ENCODE measurements at regions not wholly inside any gene's neighbourhood (a gene's known extent, or its start where the extent isn't known, plus 50 kb on each side); places are given as distances from the start of the nearest gene placed in this dataset.
"Not testable (repeated sequence)": the region's sequence is repeated elsewhere in the genome, so short reads cannot be mapped to it uniquely, and the experiment has no call there.

DNA sequence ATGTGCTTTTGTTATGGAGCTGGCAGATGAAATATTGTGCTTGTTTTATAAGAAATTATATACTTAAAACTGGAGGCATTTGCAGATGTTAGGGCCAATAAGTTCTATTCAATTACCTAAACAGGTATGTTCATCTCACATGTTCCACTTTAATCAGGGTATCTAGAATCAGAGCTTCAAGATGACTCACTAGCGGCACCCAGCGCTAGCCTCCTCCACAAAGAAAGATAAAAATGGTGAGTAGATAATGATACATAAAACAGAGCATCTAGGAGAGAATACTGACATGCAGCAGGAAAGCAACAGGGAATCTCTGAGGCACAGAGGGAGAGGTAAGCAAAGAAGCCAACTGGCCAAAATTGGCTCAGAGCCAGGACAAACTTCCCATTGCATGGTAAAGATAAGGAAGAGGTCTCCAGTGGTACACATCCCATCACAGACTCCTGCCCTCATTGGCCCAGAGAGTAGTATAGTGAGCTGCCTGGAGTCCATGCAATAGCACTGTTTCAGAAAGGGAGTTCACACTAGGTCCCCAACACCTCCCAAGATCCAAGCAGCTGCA is 200.7 kb upstream of the SPTLC3 start:
- DNase-seq (ENCODE audit: low read depth) = no peak
- H3K4me3 ChIP-seq (ENCODE audit: low read depth, low read length) = no peak overlapping the region

DNA sequence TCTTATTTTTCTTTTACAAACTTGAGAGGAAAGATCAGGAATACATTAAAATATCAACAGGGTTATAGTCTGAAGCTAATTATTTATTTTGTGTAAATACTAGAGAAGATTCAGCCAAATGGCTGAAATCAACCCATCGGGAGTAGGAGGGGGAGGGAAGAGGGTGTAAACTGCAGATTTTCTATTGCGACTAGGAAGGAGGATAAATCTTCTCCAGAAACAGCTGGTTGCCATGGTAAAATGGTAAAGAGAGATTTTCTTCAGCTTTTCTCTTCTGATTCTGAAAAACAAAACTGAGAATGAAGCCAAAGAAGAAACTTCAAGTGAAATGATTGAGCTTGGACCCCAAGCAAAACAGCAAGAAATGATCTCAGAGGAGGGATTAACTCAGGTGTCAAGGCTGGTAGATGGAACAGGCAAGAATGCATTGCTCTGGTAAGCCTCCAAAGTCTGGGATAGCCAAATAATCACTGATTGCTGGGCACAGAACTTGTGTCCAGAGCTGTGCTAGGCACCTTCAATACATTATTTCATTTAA is 193.5 kb upstream of the SPTLC3 start:
- no peak for DNase-seq (ENCODE audit: low read depth)
- H3K4me3 ChIP-seq (ENCODE audit: low read depth, low read length) = no peak overlapping the region

DNA sequence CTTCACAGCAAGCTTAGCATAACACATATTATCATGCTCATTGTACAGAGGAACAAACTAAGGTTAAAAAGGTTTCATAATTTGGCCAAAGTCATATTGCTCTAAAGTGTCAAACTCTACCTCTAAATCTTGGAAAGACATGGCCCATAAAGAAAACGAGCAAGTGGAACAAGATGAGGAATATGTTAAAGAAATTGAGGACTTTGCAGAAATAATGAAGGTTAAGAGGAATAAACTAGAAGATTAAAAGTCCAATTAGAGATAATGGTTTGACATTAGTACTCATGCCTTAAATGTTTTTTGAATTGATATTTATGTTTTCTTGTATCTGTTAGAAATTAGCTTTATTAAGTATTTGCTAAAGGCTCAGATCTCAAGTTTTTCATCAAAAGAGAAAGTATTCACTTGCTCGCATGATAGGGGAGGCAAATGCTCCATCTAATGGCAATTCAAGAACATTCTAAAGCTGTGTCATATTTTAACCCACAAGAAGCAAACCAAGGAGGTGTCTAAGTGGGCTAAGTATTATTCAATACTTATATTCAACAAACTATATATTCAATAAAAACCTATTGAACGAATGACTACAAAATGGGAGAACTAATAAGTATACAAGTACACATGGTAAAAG is 192.9 kb upstream of the SPTLC3 start:
- no peak overlapping the region for H3K4me3 ChIP-seq (ENCODE audit: low read depth, low read length)
- no peak for DNase-seq (ENCODE audit: low read depth)

DNA sequence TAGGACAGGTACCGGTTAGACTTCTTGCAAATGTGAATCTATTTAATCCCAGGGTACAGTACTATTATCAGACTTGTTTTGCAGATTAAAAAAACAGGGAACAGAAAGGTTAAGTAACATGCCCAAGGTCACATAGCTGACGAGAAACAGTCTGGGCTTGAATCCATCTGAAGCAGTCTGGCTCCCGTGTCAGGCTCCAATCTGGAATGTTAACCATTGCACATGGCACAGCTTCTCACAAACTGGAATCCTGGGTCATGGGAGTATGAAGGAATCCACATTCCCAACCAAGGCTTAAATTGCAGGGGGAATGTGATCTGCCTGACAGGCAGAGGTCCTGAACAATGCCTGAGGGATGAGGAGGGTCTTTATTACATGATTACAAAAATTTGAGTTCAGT is 187.5 kb upstream of the SPTLC3 start:
- H3K4me3 ChIP-seq (ENCODE audit: low read depth, low read length) = no peak overlapping the region
- DNase-seq (ENCODE audit: low read depth) = no peak

DNA sequence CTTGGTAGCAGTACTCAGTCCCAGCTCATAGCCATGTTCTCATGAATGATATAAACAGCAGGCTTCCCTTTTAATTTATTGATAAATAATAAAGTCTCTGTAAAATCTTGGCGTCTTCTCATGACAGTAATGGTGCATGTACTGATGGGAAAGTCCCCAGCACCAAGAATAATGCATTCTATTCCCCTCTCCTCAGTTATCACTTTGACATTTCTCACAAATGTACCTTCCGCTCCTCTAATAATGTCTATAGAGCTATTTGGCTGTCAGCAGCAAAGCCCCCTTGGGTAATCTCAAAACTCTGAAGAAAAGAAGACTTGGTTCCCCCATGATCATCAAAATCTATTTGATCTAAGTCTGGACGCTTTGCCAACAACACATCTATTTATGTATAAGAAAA is 185.0 kb upstream of the SPTLC3 start:
- no peak overlapping the region for H3K4me3 ChIP-seq (ENCODE audit: low read depth, low read length)
- no peak for DNase-seq (ENCODE audit: low read depth)

DNA sequence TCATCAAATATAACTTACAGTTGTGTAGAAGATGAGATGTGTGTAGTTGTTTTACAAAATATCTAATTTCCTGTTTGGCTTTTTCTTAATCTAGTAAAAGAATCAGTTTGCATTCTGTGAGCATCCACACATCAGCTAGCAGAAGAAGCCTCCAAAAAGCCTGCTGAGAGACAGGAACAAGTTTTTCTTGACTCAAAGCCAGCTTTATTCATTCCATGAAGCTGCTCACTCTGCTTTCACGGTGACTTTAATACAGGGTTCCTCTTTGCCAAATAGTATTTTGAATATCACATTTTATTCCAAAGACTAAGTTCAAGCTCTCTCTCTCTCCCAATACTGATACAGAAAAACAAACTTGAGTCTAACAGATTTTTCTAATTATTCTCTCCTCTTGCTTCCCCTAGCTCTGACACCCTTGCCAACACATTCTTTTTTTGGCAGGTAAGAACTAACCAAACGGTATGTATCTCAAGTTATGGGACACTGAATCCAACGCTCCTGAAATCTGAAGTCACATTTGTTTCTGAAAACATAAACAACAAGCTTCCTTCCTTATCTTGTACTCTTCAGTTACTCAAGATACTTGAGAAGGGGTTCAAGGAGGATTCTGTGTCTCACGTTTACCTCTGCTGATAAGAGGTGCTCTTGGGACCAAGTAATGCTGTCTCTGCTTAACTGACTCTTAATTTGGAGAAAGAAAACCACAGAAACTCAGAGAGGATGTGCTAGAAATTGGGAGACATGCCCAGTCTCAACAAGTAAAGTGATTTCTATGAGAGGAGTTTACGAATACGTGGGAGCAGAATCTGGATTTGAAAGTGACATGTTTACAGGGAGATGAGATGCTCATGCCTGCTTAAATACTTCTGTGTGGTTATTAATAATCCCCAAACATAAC is 184.2 kb upstream of the SPTLC3 start:
- no peak for DNase-seq (ENCODE audit: low read depth)
- H3K4me3 ChIP-seq (ENCODE audit: low read depth, low read length) = no peak overlapping the region

DNA sequence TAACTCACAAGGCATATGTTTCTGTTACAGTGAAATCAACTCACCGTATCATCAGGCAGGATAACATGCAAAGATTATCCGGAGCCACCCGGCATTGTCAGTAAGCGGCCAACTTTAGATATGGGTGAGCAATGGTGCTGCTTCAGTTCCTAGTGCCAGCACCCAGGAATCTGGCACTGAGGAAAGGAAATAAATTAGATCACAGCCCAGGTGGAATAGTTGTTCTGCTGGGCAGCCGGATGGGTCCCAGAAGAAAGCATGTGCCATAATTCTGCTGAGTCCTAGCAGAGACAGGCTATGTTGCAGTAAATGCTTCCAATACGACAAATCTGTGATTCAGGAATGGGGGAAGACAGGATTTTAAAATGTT is 183.6 kb upstream of the SPTLC3 start:
- DNase-seq (ENCODE audit: low read depth) = no peak
- H3K4me3 ChIP-seq (ENCODE audit: low read depth, low read length) = no peak overlapping the region

DNA sequence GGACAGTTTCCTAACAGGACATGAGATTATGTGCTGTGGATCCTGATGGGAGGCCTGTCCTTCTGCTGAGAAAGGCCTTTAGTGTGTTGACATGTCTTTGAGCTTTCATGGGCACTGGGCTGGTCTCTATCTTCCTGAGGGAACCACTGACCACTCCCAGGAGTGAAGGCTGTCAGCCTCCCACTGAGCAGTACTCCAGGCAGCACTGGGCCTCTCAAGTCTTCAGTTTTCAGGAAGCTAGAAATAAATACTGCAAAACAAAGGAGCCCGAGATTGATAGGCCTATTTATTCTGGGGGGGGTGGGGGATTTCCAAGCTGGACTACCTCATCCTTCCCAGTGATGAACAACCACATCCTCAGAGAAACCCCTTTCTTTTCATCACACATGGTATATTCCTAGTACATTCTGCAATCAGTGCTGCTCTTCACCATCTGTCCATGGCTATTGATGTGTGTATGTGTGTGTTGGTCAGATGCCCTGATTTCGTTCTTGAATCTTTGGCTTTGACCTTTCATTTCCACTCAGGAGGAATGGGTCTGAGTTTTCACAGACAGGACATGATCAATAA is 180.9 kb upstream of the SPTLC3 start:
- DNase-seq (ENCODE audit: low read depth) = no peak
- H3K4me3 ChIP-seq (ENCODE audit: low read depth, low read length) = no peak overlapping the region

DNA sequence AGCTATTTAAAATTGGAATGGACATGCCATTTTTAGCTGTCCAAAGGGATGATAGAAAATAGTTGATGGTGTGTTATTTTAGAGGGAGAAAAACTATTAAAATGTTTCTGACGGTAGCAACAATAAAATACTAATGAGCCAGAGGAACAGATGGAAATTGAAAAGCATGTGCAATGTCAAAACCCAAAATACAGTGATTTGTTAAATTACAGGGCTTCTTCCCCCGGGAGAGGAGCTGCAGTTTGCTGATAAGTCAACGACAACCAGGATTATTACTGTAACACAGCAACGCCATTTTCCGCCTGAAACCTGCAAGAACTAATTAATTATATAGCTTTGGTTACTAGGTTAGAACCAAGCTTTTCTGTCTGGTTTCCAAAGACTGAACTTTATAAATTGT is 179.6 kb upstream of the SPTLC3 start:
- no peak overlapping the region for H3K4me3 ChIP-seq (ENCODE audit: low read depth, low read length)
- no peak for DNase-seq (ENCODE audit: low read depth)

DNA sequence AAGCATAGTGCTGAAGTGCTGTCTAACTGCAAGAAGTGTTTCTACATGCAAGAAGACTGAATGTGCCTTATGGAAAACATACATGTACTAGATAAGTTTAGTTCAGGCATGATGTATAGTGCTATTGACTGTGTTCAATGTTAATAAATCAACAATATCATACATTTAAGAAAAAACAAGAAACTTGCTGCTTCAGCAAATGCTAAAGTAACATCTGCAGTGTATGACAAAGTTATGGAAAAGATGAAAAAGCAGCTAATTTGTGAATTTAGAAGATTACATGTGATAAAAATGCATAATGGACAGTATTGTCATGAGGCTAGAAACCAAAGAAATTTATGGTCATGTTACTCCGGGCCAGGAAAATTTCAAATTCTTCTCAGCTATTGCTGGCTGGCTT is 174.9 kb upstream of the SPTLC3 start:
- no peak overlapping the region for H3K4me3 ChIP-seq (ENCODE audit: low read depth, low read length)
- DNase-seq (ENCODE audit: low read depth) = no peak

DNA sequence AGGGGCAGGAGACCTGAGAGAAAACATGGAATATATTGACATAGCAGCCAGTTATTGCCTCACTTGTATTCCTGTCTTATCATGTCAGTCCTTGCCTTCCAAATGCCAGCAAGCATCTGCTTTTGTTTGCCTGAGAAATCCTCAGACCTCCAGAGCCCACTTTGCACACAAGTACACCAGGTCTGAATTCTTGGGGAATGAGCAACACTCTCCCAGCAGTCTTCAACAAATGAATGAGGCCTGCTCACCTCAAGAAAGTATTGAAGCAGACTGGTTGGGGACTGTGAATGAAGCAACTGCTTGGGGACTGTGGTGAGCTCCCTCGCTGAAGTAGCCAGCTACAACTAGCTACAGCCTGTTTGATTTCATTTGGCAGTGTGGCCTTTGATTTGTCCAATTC is 172.8 kb upstream of the SPTLC3 start:
- no peak for DNase-seq (ENCODE audit: low read depth)
- H3K4me3 ChIP-seq (ENCODE audit: low read depth, low read length) = no peak overlapping the region

DNA sequence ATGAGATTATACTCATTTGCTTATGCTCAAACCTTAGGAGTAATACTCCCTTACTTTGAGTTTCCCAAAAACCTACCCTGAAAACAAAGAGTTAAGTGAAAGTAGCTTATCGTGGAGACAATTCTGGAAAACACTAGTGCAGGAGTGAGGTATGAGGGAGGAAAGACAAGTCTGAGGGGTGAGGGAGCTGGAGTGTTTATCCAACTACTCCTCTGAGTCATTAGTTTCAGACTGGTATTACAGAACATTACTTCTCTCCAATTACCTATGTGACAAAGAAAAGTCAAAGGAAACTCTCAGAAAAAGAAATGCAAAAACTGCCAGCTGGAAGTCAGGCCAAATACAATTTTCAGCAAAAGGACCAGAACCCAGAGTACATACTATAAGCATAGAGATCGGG is 171.1 kb upstream of the SPTLC3 start:
- no peak overlapping the region for H3K4me3 ChIP-seq (ENCODE audit: low read depth, low read length)
- no peak for DNase-seq (ENCODE audit: low read depth)

DNA sequence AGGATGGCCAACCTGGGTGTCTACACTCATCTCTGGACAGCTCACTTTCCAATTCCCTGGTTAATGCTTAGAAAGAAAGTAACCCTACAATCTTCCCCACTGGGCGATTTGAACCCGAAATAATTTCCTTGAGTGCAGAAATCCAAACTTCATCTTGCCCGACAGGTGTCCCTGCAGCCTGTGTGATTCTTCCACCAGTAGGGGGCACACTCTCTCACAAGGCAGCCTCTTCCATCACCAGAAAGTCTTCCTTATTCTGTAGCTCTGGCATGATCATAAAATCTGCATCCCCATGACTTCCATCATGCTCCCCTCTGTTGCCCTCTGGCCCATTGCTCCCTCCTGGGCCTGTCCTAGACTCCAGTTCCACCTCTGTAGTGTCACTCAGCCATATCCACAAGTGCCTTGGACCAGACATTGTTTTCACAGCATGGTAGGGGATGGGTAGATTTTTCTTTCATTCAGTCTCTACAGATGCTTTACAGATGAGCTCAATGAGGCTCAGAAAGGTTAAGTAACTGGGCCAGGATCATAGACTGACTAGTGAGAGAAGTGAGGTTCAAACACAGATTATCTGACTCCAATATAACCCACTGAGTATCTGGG is 170.4 kb upstream of the SPTLC3 start:
- no peak for DNase-seq (ENCODE audit: low read depth)
- no peak overlapping the region for H3K4me3 ChIP-seq (ENCODE audit: low read depth, low read length)

DNA sequence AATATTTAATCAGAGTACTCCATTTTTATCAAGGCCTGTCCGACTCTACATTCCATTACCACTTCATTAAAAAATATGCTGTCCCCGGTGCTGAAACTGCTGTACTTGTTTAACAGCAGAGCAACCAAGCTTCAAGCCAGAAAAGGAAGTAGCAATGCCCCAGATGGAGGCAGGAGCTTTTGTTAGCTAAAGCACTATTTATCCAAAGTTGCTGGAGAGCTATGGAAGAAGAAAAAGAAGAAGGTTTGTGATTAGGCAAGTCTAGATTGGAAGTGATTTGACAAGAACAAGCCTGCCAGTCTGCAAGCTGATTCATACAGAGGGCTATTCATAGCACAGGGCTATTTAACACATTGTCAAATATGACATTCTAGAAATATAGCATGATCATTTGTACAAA is 160.9 kb upstream of the SPTLC3 start:
- DNase-seq (ENCODE audit: low read depth) = no peak

DNA sequence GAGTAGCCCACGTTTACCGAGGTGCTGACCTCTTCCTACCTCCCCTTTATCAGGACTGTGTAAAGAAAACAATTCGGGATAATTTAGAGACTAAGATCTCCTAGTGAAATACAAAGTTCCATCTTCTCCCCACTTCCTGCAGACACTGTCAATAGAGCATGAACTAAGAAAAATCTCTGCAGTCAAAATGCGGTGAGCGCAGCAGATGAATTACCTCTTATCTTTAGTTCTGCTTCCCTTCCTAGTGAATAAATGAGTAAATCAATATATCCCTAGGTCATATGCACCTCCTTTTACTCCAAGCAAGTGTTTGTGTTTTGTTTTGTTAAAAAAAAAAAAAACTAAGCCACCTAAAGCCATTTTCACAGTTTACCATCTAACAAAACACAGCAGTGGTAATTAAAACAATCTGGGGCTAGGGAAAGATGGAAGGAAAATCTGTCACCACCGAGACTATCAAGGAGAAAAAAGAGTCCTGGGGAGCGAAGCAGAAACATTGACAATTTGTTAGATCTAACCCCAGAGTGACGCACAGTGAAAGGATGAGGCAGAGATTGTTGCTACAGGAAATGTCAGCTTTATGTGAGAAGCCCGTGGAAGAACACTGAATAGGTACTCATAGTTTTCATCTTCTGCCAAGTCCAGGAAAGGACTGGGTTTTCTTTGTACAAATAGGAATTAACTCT is 159.4 kb upstream of the SPTLC3 start:
- DNase-seq (ENCODE audit: low read depth) = no peak
- H3K4me3 ChIP-seq (ENCODE audit: low read depth, low read length) = no peak overlapping the region

More for the DNA sequence above, 160.9 kb upstream of the SPTLC3 start:
- H3K4me3 ChIP-seq (ENCODE audit: low read depth, low read length) = no peak overlapping the region

DNA sequence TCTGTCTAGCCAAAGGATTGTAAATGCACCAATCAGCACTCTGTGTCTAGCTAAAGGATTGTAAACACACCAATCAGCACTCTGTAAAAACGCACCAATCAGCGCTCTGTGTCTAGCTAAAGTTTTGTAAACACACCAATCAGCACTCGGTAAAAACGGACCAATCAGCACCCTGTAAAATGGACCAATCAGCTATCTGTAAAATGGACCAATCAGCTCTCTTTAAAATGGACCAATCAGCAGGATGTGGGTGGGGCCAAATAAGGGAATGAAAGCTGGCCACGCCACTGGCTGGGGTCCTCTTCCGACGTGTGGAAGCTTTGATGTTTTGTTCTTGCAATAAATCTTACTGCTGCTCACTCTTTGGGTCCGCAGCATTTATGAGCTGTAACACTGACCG is 151.1 kb upstream of the SPTLC3 start:
- H3K4me3 ChIP-seq (ENCODE audit: low read depth, low read length); DNase-seq (ENCODE audit: low read depth): not testable (repeated sequence)

DNA sequence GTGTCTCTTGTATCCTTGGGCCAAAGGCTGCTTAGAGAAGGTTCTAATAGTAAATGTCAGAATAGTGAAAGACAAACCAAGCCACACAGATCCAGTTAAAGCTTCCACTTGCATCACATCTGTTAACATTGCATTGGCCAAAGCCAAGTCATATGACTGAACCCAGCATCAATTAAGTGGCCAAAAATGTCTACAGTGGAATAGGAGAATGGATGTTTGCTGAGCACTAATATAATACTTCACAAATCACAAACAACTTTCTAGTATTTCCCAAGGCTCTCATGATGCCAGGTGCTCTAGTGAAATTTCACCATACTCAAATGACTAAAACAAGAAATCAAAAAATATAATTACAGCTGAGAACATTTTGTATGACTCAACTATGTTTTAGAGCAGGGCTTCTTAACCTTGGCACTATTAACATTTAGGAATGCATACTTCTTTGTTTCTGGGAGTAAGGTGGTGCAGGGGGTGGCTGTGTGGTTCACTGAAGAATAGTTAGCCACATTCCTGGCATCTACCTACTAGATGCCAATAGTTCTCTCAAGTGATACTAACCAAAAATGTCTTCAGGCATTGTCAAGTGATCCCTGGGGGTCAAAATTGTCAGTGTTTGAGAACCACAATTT is 148.0 kb upstream of the SPTLC3 start:
- H3K4me3 ChIP-seq (ENCODE audit: low read depth, low read length) = no peak overlapping the region
- DNase-seq (ENCODE audit: low read depth) = no peak

DNA sequence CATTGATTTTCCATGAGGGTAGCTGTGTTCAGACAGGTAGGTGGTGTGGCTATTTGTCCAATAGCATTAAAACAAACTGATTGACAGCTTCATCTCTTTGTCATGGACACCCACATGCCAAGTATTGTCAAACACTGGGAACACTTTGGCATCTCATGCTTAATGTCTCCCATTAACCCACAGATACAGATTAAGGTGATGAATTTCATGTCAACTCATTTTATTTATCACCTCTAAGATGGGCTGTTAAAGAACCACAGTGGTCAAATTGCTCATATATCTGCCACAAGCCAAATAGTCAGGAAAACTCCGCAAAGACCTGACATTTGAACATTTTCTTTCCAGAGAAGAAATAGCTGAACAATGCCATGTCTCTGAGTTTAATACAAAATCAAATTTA is 139.1 kb upstream of the SPTLC3 start:
- H3K4me3 ChIP-seq (ENCODE audit: low read depth, low read length) = no peak overlapping the region
- no peak for DNase-seq (ENCODE audit: low read depth)

DNA sequence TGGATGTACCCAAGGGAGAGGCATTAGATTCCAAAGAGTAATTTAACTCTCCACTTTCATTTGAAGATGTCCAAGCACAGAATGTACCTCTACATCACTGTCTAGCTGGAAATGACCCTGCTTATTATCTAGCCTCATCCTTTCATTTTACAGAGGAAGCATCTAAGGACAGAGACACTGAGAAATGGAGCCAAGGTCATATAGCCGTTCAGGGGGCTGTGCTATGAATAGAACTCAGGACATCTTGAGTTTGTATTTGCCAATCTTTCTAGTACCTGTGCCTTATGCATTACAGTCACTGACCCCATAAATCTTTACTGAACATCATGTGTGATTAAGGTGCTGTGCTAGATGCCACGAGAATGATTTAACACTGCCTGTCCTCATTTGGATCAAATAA is 138.2 kb upstream of the SPTLC3 start:
- H3K4me3 ChIP-seq (ENCODE audit: low read depth, low read length) = no peak overlapping the region
- DNase-seq (ENCODE audit: low read depth) = no peak

Data from skeletal muscle cell (primary cell).